ENCODE measurements at regions not wholly inside any gene's neighbourhood (a gene's known extent, or its start where the extent isn't known, plus 50 kb on each side); places are given as distances from the start of the nearest gene placed in this dataset.

DNA sequence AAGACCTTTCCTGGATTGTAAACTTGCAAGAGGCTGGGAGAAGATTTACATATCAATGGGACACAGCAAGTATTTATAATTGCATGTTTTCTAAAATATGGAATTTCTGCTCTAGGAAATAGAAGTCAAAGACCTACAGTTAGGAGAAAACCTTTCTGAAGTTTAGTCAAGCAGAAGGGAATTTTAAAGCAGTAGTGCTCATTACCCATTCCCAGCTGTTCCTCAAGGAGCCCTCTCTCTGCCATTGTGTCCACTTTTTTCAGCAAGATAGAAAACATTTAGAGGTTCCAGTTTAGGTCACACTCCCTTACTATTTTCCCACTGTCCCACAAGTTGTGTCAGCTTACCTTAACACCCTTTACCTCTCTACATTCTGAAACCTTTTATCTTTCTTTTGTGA, 584.0 kb upstream of the CHAC2 start:
- TF ChIP-seq POLR2A (IDR thresholded peaks at IDR 0.05) = no peak
- TF ChIP-seq, protein P1, sequence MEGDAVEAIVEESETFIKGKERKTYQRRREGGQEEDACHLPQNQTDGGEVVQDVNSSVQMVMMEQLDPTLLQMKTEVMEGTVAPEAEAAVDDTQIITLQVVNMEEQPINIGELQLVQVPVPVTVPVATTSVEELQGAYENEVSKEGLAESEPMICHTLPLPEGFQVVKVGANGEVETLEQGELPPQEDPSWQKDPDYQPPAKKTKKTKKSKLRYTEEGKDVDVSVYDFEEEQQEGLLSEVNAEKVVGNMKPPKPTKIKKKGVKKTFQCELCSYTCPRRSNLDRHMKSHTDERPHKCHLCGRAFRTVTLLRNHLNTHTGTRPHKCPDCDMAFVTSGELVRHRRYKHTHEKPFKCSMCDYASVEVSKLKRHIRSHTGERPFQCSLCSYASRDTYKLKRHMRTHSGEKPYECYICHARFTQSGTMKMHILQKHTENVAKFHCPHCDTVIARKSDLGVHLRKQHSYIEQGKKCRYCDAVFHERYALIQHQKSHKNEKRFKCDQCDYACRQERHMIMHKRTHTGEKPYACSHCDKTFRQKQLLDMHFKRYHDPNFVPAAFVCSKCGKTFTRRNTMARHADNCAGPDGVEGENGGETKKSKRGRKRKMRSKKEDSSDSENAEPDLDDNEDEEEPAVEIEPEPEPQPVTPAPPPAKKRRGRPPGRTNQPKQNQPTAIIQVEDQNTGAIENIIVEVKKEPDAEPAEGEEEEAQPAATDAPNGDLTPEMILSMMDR (IDR thresholded peaks at IDR 0.05) = no peak
- no peak for DNase-seq
- Histone ChIP-seq H3K36me3 (no peaks in the 10 kb centered on the region), H3K9me3 (no peaks in the 10 kb centered on the region), H3K27ac (no peak overlapping the region), H3K4me3 (no peak overlapping the region), H3K27me3 (no peaks in the 10 kb centered on the region), H3K4me1 (no peaks in the 10 kb centered on the region)

DNA sequence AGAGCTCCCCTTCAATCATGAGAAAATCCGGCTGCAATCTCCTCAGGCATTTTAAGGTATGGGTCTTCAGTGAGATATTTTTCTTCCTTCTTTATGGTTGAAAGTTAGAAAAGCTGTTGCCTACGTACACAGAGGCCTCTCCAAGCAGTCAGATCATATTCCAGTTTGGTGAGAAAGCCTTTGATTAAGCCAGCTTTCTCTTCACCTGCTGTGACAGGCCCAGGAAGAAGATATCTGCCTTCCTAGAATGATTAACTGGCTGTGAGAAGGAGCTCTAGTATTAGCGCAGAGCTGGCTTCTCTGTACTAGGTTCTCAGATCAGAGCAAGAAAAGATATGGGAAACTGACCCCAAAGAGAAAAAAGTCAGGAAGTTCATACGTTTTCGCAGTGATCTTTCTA, 585.0 kb upstream of the CHAC2 start:
- DNase-seq = no peak

DNA sequence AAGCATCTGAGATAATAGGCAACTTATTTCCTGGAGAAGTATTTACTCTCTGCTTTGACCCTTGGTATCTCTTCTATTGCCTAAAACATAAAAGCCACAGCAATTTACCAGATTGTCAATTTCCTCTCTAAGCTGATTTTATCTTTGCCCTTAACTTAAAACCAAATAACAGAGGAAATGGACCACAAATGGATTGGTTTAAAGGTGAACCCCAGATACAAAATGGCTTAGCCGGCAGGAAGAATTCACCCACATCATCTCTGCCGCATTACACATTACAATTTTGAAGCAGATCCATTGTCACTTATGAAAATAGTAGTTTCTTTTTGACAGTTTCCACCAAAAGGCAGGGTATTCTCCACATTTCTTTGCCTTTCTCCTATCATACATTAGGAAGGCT, 585.8 kb upstream of the CHAC2 start:
- no peak for DNase-seq
- TF ChIP-seq, protein P1 (IDR thresholded peaks at IDR 0.05) = no peak
- TF ChIP-seq POLR2A (IDR thresholded peaks at IDR 0.05) = no peak
- Histone ChIP-seq H3K9me3 (no peaks in the 10 kb centered on the region), H3K27me3 (no peaks in the 10 kb centered on the region), H3K4me3 (no peak overlapping the region), H3K4me1 (no peaks in the 10 kb centered on the region), H3K36me3 (no peaks in the 10 kb centered on the region), H3K27ac (no peak overlapping the region)

More for the DNA sequence above, 585.0 kb upstream of the CHAC2 start:
- Histone ChIP-seq H3K4me1 (no peaks in the 10 kb centered on the region), H3K36me3 (no peaks in the 10 kb centered on the region), H3K27me3 (no peaks in the 10 kb centered on the region), H3K27ac (no peak overlapping the region), H3K9me3 (no peaks in the 10 kb centered on the region), H3K4me3 (no peak overlapping the region)
- TF ChIP-seq, protein P1 (IDR thresholded peaks at IDR 0.05) = no peak
- no peak for TF ChIP-seq POLR2A (IDR thresholded peaks at IDR 0.05)

DNA sequence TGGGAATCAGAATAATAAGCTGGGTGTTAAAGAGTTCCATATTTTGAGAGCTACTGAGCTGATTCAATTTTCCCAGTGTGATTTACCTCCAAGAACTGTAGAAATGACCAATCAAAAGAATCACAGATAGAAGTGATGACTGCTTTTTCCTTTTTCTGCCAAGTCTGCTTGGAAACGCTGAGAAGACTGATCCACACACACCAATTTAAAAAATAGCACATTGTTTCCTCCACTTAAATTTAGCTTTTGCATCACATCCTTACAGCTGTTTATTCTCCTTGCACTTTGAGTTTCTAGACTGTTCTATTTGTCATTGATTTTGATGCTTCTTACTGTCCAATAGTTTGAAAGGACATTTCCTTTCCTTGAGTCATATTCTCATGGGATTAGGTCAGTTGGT, 590.3 kb upstream of the CHAC2 start:
- no peak for DNase-seq
- Histone ChIP-seq H3K36me3 (no peaks in the 10 kb centered on the region), H3K27ac (no peak overlapping the region), H3K4me1 (no peaks in the 10 kb centered on the region), H3K27me3 (no peaks in the 10 kb centered on the region), H3K4me3 (no peak overlapping the region), H3K9me3 (no peaks in the 10 kb centered on the region)
- TF ChIP-seq, protein P1 (IDR thresholded peaks at IDR 0.05) = no peak
- TF ChIP-seq POLR2A (IDR thresholded peaks at IDR 0.05) = no peak

DNA sequence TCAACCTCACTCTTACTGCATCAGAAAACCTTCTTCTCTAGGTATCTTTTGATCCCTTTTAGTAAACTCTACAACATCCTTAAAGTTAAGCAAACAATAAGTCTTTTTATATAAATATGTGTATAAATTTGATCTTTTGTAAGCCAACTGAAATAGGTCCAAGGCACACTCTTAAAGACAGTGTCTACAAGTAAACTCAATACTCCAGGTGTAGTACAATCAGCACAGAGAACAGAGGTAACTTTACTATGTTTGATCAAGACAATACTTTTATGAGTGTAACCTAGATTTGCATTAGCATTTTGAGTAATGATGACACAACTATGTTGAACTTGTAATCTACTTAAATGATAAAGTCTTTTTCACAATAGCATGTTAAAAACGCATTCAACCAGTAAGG, 593.1 kb upstream of the CHAC2 start:
- Histone ChIP-seq H3K27me3 (no peaks in the 10 kb centered on the region), H3K36me3 (no peaks in the 10 kb centered on the region), H3K4me1 (no peaks in the 10 kb centered on the region), H3K27ac (no peak overlapping the region), H3K9me3 (no peaks in the 10 kb centered on the region), H3K4me3 (no peak overlapping the region)
- no peak for TF ChIP-seq POLR2A (IDR thresholded peaks at IDR 0.05)
- TF ChIP-seq, protein P1 (IDR thresholded peaks at IDR 0.05) = no peak
- DNase-seq = no peak

Data from Peyer's patch (tissue), 4 donors.